HEK293 (cell line): ENCODE measurements at regions not wholly inside any gene's neighbourhood (a gene's known extent, or its start where the extent isn't known, plus 50 kb on each side); places are given as distances from the start of the nearest gene placed in this dataset.

Experiments
- CTCF ChIA-PET: fragments of 350-600 bp; formaldehyde crosslinking; extraction: SDS; loops from one replicate; lab custom pipeline; 2021; ENCODE audit warnings: antibody characterized with exemption; lab: Yijun Ruan, JAX
- POLR2A ChIA-PET: fragments of 300-600 bp; formaldehyde crosslinking; extraction: SDS; loops from one replicate; lab custom pipeline; 2020; ENCODE audit warnings: antibody characterized with exemption, inconsistent platforms; lab: Yijun Ruan, JAX
- H3K27ac ChIP-seq: fragments of 200-500 bp; sonication (Bioruptor generic); 2 replicates; pipeline ENCODE4 v1.5.1; 2014; ENCODE audit warnings: low read depth, low read length, control low read depth, inconsistent platforms; ENCODE audit errors: extremely low read depth
- H3K36me3 ChIP-seq, 2 experiments: fragments of 200-500 bp in 1 of 2; sonication (Bioruptor generic) in 1 of 2; 1 replicate in 1 of 2; 2 replicates in 1 of 2; pipeline ENCODE4 v1.5.1; 2014 to 2017; ENCODE audit warnings: inconsistent platforms in 2 of 2, low read length in 2 of 2; ENCODE audit not compliant: control insufficient read depth in 2 of 2, insufficient read depth in 1 of 2
- H3K4me1 ChIP-seq: fragments of 200-500 bp; sonication (Bioruptor generic); 2 replicates; pipeline ENCODE4 v1.5.1; 2014; ENCODE audit warnings: mild to moderate bottlenecking, low read length, inconsistent platforms; ENCODE audit not compliant: control insufficient read depth, insufficient read depth
- H3K4me3 ChIP-seq: 2 replicates; pipeline ENCODE4 v1.5.1; 2011; ENCODE audit warnings: low read depth, mild to moderate bottlenecking, control low read depth, low read length, moderate library complexity
- H3K9me3 ChIP-seq: fragments of 200-500 bp; sonication (Bioruptor generic); 2 replicates; pipeline ENCODE4 v1.5.1; 2014; ENCODE audit warnings: low read depth, low read length, inconsistent platforms; ENCODE audit not compliant: control insufficient read depth, insufficient read depth
- GLI2 ChIP-seq: fragments of 450-650 bp; formaldehyde crosslinking; IDR thresholded peaks from 2 replicates; pipeline ENCODE4; 2017; ENCODE audit warnings: missing biosample characterization, missing genetic modification characterization, low read depth, borderline replicate concordance
- HOXC10 ChIP-seq: sonication (generic); formaldehyde crosslinking; IDR thresholded peaks from 2 replicates; pipeline ENCODE4 v1.8.1; 2023; ENCODE audit warnings: mild to moderate bottlenecking, missing genetic modification reagents
- KLF10 ChIP-seq: fragments of 450-650 bp; IDR thresholded peaks from 2 replicates; pipeline ENCODE4 v1.5.1; 2018; ENCODE audit warnings: missing biosample characterization, mild to moderate bottlenecking, missing genetic modification characterization
- MYNN ChIP-seq: fragments of 450-650 bp; formaldehyde crosslinking; IDR thresholded peaks from 2 replicates; pipeline ENCODE4 v1.5.1; 2016; ENCODE audit warnings: missing biosample characterization, missing genetic modification characterization, borderline replicate concordance
- OVOL3 ChIP-seq: fragments of 450-650 bp; formaldehyde crosslinking; IDR thresholded peaks from 2 replicates; pipeline ENCODE4 v1.5.1; 2016; ENCODE audit warnings: missing biosample characterization, missing genetic modification characterization
- SCRT1 ChIP-seq: fragments of 450-650 bp; formaldehyde crosslinking; IDR thresholded peaks from 2 replicates; pipeline ENCODE4 v1.5.1; 2016; ENCODE audit warnings: missing biosample characterization, missing genetic modification characterization, borderline replicate concordance
- WT1 ChIP-seq: fragments of 450-650 bp; formaldehyde crosslinking; IDR thresholded peaks from 2 replicates; pipeline ENCODE4 v1.5.1; 2016; ENCODE audit warnings: missing biosample characterization, missing genetic modification characterization
- ZBTB1 ChIP-seq: fragments of 450-650 bp; formaldehyde crosslinking; IDR thresholded peaks from 2 replicates; pipeline ENCODE4 v1.5.1; 2016; ENCODE audit warnings: missing biosample characterization, missing genetic modification characterization
- ZEB2 ChIP-seq: fragments of 450-650 bp; formaldehyde crosslinking; IDR thresholded peaks from 2 replicates; pipeline ENCODE4 v1.5.1; 2016; ENCODE audit warnings: missing biosample characterization, missing genetic modification characterization
- ZNF169 ChIP-seq: fragments of 450-650 bp; formaldehyde crosslinking; IDR thresholded peaks from 2 replicates; pipeline ENCODE4 v1.5.1; 2016; ENCODE audit warnings: missing biosample characterization, missing genetic modification characterization
- ZNF175 ChIP-seq: fragments of 450-650 bp; formaldehyde crosslinking; IDR thresholded peaks from 2 replicates; pipeline ENCODE4 v1.5.1; 2016; ENCODE audit warnings: missing biosample characterization, missing genetic modification characterization
- ZNF239 ChIP-seq: fragments of 450-650 bp; formaldehyde crosslinking; IDR thresholded peaks from 2 replicates; pipeline ENCODE4 v1.5.1; 2016; ENCODE audit warnings: missing biosample characterization, missing genetic modification characterization
- ZNF292 ChIP-seq: fragments of 450-650 bp; formaldehyde crosslinking; IDR thresholded peaks from 2 replicates; pipeline ENCODE4 v1.5.1; 2016; ENCODE audit warnings: low read depth, missing biosample characterization, missing genetic modification characterization, borderline replicate concordance
- ZNF560 ChIP-seq: fragments of 450-650 bp; formaldehyde crosslinking; IDR thresholded peaks from 2 replicates; pipeline ENCODE4 v1.5.1; 2017; ENCODE audit warnings: missing biosample characterization, missing genetic modification characterization, borderline replicate concordance
- ZNF621 ChIP-seq: fragments of 450-650 bp; formaldehyde crosslinking; IDR thresholded peaks from 2 replicates; pipeline ENCODE4 v1.5.1; 2017; ENCODE audit warnings: missing biosample characterization, missing genetic modification characterization
- ZNF624 ChIP-seq: fragments of 450-650 bp; formaldehyde crosslinking; IDR thresholded peaks from 2 replicates; pipeline ENCODE4 v1.5.1; 2017; ENCODE audit warnings: missing biosample characterization, missing genetic modification characterization
- ZNF658 ChIP-seq: fragments of 450-650 bp; formaldehyde crosslinking; IDR thresholded peaks from 2 replicates; pipeline ENCODE4; 2016; ENCODE audit warnings: missing biosample characterization, missing genetic modification characterization
- ZNF670 ChIP-seq: fragments of 450-650 bp; formaldehyde crosslinking; IDR thresholded peaks from 2 replicates; pipeline ENCODE4 v1.5.1; 2016; ENCODE audit warnings: missing biosample characterization, missing genetic modification characterization, low read depth
- ZNF785 ChIP-seq: fragments of 450-650 bp; formaldehyde crosslinking; IDR thresholded peaks from 2 replicates; pipeline ENCODE4 v1.5.1; 2016; ENCODE audit warnings: missing biosample characterization, missing genetic modification characterization
- ZSCAN23 ChIP-seq: fragments of 450-650 bp; formaldehyde crosslinking; IDR thresholded peaks from 2 replicates; pipeline ENCODE4 v1.5.1; 2016; ENCODE audit warnings: missing biosample characterization, missing genetic modification characterization
- TF ChIP-seq, protein P1 (sequence below): fragments of 450-650 bp; IDR thresholded peaks from 2 replicates; pipeline ENCODE4 v1.5.1; 2018; ENCODE audit warnings: missing biosample characterization, mild to moderate bottlenecking, missing genetic modification characterization
- TF ChIP-seq, protein P2 (sequence below): fragments of 450-650 bp; formaldehyde crosslinking; IDR thresholded peaks from 2 replicates; pipeline ENCODE4 v1.5.1; 2016; ENCODE audit warnings: missing biosample characterization, missing genetic modification characterization
- TF ChIP-seq, protein P3 (sequence below): fragments of 450-650 bp; formaldehyde crosslinking; IDR thresholded peaks from 2 replicates; pipeline ENCODE4 v1.5.1; 2016; ENCODE audit warnings: missing biosample characterization, missing genetic modification characterization

DNA sequence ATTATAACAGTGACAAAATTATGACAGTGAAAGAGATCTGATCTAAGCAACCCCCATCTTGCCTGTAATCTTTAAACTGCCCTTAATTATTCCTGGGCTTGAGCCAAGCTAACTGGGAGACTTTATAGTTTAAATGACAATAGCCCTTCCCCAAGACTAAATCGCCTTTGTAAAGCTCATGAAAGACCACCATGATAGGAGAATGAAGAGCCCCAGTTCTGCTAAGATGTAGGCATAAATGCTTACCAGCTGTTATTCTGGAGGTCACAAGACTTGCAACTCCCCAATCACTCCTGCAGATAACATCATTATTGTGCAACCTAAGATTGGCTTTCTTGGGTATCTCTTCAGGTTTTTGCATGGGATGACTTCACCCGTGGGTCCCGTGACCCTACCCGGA, 599.7 kb downstream of the KCNH5 start:
- Histone ChIP-seq H3K36me3 (no peaks in the 10 kb centered on the region), H3K4me3 (no peak overlapping the region), H3K27ac (no peak overlapping the region)
- CTCF ChIA-PET, result interaction anchor here (0.8 kb wide), 1 partner anchor 12 kb away, joined by 3 read pairs; no protein-coding TSS in a partner anchor
- no peak for TF ChIP-seq ZNF169 (tag by site-specific recombination)
- TF ChIP-seq, protein P1, sequence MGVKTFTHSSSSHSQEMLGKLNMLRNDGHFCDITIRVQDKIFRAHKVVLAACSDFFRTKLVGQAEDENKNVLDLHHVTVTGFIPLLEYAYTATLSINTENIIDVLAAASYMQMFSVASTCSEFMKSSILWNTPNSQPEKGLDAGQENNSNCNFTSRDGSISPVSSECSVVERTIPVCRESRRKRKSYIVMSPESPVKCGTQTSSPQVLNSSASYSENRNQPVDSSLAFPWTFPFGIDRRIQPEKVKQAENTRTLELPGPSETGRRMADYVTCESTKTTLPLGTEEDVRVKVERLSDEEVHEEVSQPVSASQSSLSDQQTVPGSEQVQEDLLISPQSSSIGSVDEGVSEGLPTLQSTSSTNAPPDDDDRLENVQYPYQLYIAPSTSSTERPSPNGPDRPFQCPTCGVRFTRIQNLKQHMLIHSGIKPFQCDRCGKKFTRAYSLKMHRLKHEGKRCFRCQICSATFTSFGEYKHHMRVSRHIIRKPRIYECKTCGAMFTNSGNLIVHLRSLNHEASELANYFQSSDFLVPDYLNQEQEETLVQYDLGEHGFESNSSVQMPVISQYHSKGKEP, result no peak
- TF ChIP-seq ZNF560 (tag by site-specific recombination), result no peak
- TF ChIP-seq, protein P2, sequence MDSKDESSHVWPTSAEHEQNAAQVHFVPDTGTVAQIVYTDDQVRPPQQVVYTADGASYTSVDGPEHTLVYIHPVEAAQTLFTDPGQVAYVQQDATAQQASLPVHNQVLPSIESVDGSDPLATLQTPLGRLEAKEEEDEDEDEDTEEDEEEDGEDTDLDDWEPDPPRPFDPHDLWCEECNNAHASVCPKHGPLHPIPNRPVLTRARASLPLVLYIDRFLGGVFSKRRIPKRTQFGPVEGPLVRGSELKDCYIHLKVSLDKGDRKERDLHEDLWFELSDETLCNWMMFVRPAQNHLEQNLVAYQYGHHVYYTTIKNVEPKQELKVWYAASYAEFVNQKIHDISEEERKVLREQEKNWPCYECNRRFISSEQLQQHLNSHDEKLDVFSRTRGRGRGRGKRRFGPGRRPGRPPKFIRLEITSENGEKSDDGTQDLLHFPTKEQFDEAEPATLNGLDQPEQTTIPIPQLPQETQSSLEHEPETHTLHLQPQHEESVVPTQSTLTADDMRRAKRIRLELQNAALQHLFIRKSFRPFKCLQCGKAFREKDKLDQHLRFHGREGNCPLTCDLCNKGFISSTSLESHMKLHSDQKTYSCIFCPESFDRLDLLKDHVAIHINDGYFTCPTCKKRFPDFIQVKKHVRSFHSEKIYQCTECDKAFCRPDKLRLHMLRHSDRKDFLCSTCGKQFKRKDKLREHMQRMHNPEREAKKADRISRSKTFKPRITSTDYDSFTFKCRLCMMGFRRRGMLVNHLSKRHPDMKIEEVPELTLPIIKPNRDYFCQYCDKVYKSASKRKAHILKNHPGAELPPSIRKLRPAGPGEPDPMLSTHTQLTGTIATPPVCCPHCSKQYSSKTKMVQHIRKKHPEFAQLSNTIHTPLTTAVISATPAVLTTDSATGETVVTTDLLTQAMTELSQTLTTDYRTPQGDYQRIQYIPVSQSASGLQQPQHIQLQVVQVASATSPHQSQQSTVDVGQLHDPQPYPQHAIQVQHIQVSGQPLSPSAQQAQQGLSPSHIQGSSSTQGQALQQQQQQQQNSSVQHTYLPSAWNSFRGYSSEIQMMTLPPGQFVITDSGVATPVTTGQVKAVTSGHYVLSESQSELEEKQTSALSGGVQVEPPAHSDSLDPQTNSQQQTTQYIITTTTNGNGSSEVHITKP, result no peak
- no peak for TF ChIP-seq MYNN (tag by site-specific recombination)
- TF ChIP-seq ZNF670 (tag by site-specific recombination), result no peak
- no peak for TF ChIP-seq GLI2 (tag by site-specific recombination)
- no peak for TF ChIP-seq ZNF624 (tag by site-specific recombination)
- no peak for TF ChIP-seq ZEB2 (tag by site-specific recombination)
- no peak for TF ChIP-seq OVOL3 (tag by site-specific recombination)
- TF ChIP-seq, all 188 proteins: peak for 0
- Histone ChIP-seq H3K9me3 (no peaks in the 10 kb centered on the region), H3K4me1 (no peaks in the 10 kb centered on the region)
- POLR2A ChIA-PET, result no interaction called here

DNA sequence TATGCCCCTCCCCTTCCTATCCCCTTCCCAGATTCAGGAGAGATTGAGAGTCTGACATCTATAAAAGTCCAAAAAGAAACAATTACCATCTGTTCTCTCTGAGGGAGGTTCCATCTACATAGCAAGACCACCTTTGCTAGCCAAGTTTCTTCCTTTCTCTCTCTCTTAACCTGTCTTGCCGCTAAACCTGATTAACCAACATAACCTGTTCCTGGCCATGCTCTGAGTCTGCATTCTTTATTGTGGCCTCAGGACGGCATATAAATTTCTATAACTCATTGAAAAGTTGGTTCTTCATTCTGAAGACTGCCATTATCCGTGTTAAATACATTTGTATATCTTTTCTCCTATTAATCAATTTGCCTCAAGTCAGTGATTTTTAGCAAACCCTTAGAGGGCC, 594.0 kb downstream of the KCNH5 start:
- Histone ChIP-seq H3K27ac (no peak overlapping the region), H3K4me1 (no peaks in the 10 kb centered on the region), H3K36me3 (no peaks in the 10 kb centered on the region), H3K9me3 (no peaks in the 10 kb centered on the region), H3K4me3 (no peak overlapping the region)
- TF ChIP-seq ZNF785 (tag by site-specific recombination) (no peak), ZNF658 (tag by site-specific recombination) (no peak), SCRT1 (tag by site-specific recombination) (no peak), ZNF175 (no peak), ZSCAN23 (tag by site-specific recombination) (no peak), HOXC10 (CRISPR knock-in tag) (no peak), ZBTB1 (tag by site-specific recombination) (no peak), ZNF621 (no peak), ZEB2 (tag by site-specific recombination) (no peak), KLF10 (tag by site-specific recombination) (no peak), ZNF292 (tag by site-specific recombination) (no peak), WT1 (no peak), ZNF239 (tag by site-specific recombination) (no peak)
- TF ChIP-seq, protein P3, sequence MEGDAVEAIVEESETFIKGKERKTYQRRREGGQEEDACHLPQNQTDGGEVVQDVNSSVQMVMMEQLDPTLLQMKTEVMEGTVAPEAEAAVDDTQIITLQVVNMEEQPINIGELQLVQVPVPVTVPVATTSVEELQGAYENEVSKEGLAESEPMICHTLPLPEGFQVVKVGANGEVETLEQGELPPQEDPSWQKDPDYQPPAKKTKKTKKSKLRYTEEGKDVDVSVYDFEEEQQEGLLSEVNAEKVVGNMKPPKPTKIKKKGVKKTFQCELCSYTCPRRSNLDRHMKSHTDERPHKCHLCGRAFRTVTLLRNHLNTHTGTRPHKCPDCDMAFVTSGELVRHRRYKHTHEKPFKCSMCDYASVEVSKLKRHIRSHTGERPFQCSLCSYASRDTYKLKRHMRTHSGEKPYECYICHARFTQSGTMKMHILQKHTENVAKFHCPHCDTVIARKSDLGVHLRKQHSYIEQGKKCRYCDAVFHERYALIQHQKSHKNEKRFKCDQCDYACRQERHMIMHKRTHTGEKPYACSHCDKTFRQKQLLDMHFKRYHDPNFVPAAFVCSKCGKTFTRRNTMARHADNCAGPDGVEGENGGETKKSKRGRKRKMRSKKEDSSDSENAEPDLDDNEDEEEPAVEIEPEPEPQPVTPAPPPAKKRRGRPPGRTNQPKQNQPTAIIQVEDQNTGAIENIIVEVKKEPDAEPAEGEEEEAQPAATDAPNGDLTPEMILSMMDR (tag by site-specific recombination), result no peak
- ChIA-PET CTCF (no interaction called here), POLR2A (no interaction called here)
